ENCODE measurements at regions not wholly inside any gene's neighbourhood (a gene's known extent, or its start where the extent isn't known, plus 50 kb on each side); places are given as distances from the start of the nearest gene placed in this dataset.
"Not testable (repeated sequence)": the region's sequence is repeated elsewhere in the genome, so short reads cannot be mapped to it uniquely, and the experiment has no call there.

DNA sequence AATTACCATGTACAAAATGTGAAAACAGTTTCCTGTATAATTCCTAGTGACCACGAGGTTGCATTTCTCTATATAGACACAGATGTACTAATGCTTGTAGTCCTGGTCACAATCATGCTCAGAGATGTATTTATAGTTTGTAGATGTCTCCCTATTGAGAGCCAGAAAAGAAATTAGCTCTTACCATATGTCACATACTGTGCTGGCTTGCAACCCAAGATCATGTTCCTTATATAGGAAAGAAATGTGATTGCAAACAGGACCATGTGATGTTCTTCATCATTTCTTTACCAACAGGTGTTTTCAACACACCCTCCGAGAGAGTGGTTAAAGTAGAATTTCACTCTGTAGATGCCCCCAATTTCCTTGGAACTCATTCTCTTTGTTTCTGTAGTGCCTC lies 369.4 kb downstream of the CBLN4 start:
- TF ChIP-seq POLR2A (IDR thresholded peaks at IDR 0.05): no peak
- TF ChIP-seq, protein P1, sequence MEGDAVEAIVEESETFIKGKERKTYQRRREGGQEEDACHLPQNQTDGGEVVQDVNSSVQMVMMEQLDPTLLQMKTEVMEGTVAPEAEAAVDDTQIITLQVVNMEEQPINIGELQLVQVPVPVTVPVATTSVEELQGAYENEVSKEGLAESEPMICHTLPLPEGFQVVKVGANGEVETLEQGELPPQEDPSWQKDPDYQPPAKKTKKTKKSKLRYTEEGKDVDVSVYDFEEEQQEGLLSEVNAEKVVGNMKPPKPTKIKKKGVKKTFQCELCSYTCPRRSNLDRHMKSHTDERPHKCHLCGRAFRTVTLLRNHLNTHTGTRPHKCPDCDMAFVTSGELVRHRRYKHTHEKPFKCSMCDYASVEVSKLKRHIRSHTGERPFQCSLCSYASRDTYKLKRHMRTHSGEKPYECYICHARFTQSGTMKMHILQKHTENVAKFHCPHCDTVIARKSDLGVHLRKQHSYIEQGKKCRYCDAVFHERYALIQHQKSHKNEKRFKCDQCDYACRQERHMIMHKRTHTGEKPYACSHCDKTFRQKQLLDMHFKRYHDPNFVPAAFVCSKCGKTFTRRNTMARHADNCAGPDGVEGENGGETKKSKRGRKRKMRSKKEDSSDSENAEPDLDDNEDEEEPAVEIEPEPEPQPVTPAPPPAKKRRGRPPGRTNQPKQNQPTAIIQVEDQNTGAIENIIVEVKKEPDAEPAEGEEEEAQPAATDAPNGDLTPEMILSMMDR (IDR thresholded peaks at IDR 0.05): no peak
- no peaks in the 10 kb centered on the region for H3K9me3 ChIP-seq (replicated peaks in 1 of 3)

DNA sequence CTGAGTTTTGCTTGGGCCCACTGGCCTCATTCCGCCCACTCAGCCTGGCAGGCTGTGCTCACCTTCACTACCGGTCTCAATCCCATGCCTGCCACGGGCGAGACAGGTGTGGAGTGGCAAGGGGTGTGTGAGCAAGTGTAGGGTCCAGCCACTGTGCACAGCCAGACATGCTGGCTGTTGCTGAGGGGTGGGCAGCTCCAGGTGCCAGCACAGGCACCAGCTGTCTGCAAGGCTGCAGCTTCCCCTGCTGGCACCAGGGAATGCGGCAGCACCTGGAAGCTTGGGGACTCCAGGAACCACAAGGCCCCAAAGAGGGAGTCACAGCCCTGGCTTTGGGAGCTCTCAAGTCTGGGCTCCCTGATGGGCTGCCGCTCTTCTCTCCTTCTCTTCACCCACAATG lies 372.7 kb downstream of the CBLN4 start:
- TF ChIP-seq POLR2A (IDR thresholded peaks at IDR 0.05): no peak
- TF ChIP-seq, protein P1 (IDR thresholded peaks at IDR 0.05): no peak
- no peak for DNase-seq
- Histone ChIP-seq H3K4me3 (no peak overlapping the region), H3K27ac (no peak overlapping the region), H3K9me3 (replicated peaks in 1 of 3) (no peaks in the 10 kb centered on the region), H3K4me1 (replicated peaks in 1 of 2) (no peaks in the 10 kb centered on the region), H3K36me3 (replicated peaks in 1 of 2) (no peaks in the 10 kb centered on the region), H3K27me3 (no peaks in the 10 kb centered on the region)
- WGBS, 4 donors: 79 to 95% (median 93%) methylated on average over 2 to 6 of the region's 6 CpGs
- intact Hi-C loops (cut with DNase I): no loop called here

More for the DNA sequence above, 369.4 kb downstream of the CBLN4 start:
- H3K27me3 ChIP-seq: no peaks in the 10 kb centered on the region
- DNase-seq: no peak
- no peaks in the 10 kb centered on the region for H3K36me3 ChIP-seq (replicated peaks in 1 of 2)
- H3K4me1 ChIP-seq (replicated peaks in 1 of 2): no peaks in the 10 kb centered on the region
- H3K27ac ChIP-seq: no peak overlapping the region
- WGBS, 4 donors: 58 to 76% (median 73%) methylated on average over 2 of the region's 2 CpGs
- intact Hi-C loops (cut with DNase I): no loop called here
- H3K4me3 ChIP-seq: no peak overlapping the region

DNA sequence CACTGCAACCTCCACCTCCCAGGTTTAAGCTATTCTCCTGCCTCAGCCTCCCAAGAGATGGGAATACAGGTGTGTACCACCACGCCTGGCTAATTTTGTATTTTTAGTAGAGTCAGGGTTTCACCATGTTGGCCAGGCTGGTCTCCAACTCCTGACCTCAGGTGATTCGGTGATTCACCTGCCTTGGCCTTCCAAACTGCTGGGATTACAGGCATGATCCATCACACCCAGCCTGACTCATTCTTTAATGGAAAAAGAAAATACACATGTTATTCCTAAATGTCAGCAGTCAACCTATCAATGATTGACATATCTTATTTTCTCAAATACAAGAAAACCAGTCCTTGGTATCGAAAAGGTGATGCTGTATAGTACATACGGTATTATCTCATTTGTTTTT lies 376.2 kb downstream of the CBLN4 start:
- intact Hi-C loops (cut with DNase I); H3K27ac ChIP-seq: not testable (repeated sequence)

DNA sequence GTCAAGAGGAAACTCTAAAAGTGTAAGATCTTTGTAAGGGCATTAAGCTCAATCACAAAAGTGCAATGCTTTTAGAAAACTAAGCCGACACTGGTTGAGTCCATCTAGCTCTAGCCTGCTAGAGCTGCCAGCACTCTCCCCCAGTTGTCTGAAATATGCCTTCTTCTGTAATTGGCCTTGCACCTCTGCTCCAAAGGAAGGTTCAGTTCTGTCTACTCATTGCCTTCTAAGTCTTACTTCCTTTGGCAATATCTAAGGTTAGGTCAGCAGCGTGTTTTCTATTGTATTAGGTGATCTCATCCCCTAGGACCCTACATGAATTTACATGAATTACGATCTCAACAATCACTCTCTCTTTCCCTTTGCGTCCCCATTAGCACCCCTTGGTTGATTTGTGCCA lies 378.6 kb downstream of the CBLN4 start:
- 76 to 81% (median 81%) methylated on average over 4 of the region's 4 CpGs for WGBS, 4 donors
- Histone ChIP-seq H3K36me3 (replicated peaks in 1 of 2) (no peaks in the 10 kb centered on the region), H3K4me1 (replicated peaks in 1 of 2) (no peaks in the 10 kb centered on the region), H3K27ac (no peak overlapping the region), H3K27me3 (no peaks in the 10 kb centered on the region), H3K4me3 (no peak overlapping the region), H3K9me3 (replicated peaks in 1 of 3) (no peaks in the 10 kb centered on the region)
- TF ChIP-seq POLR2A (IDR thresholded peaks at IDR 0.05): no peak
- TF ChIP-seq, protein P1 (IDR thresholded peaks at IDR 0.05): no peak
- DNase-seq: no peak
- intact Hi-C loops (cut with DNase I): no loop called here

More for the DNA sequence above, 376.2 kb downstream of the CBLN4 start:
- not testable (repeated sequence) for H3K27me3 ChIP-seq; H3K36me3 ChIP-seq (replicated peaks in 1 of 2); H3K4me1 ChIP-seq (replicated peaks in 1 of 2); H3K9me3 ChIP-seq (replicated peaks in 1 of 3); DNase-seq; H3K4me3 ChIP-seq
- WGBS, 4 donors: 76 to 91% (median 86%) methylated on average over 4 of the region's 4 CpGs

DNA sequence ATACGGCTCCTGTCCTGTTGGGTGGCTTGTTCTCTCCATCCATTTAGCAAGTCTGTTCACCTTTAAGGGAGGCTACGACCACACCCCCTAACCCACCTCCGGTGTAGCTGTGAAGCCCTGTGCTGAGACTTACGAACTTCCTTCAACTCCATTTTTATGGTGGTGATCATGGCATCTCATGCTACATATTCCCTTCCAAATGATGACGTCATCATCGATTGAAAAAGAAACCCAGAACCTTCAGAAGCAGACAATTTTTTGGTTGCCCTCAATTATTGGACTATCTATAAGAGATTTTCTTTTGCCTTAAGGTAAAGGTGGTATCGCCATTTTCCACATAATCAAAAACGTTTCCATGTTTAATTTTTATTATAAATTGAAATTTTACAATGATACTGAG lies 389.0 kb downstream of the CBLN4 start:
- WGBS, 4 donors: 71 to 77% (median 74%) methylated on average over 8 of the region's 8 CpGs
- H3K4me1 ChIP-seq (replicated peaks in 1 of 2): no peaks in the 10 kb centered on the region
- no peak for TF ChIP-seq POLR2A (IDR thresholded peaks at IDR 0.05)
- TF ChIP-seq, protein P1 (IDR thresholded peaks at IDR 0.05): no peak
- no peaks in the 10 kb centered on the region for H3K36me3 ChIP-seq (replicated peaks in 1 of 2)
- DNase-seq: no peak
- no peak overlapping the region for H3K27ac ChIP-seq
- H3K4me3 ChIP-seq: no peak overlapping the region
- intact Hi-C loops (cut with DNase I): no loop called here
- no peaks in the 10 kb centered on the region for H3K27me3 ChIP-seq
- H3K9me3 ChIP-seq (replicated peaks in 1 of 3): no peaks in the 10 kb centered on the region
